Activated naive CD8-positive, alpha-beta T cell treated with anti-CD3 and anti-CD28 coated beads, Interleukin-2, amount 10 ng/mL, durations not matched to agents 7 days and 5 days (primary cell): ENCODE measurements at regions not wholly inside any gene's neighbourhood (a gene's known extent, or its start where the extent isn't known, plus 50 kb on each side); places are given as distances from the start of the nearest gene placed in this dataset.
"Not testable (repeated sequence)": the region's sequence is repeated elsewhere in the genome, so short reads cannot be mapped to it uniquely, and the experiment has no call there.

Experiments used
- ATAC-seq: fragments of 150-1000 bp; cut with Tn5 transposase; one replicate; pipeline ENCODE4 v1.10.0; 2021; ENCODE audit warnings: low read depth, moderate library complexity
- POLR2A ChIA-PET: fragments of 350-600 bp; sonication (Branson Sonifier 250); formaldehyde crosslinking; loops from one replicate; lab custom pipeline; 2021; ENCODE audit warnings: antibody characterized with exemption; lab: Charles Lee
- DNase-seq: peaks from one replicate; pipeline ENCODE4 v3.0.0; 2021
- H3K27ac Mint-ChIP-seq: one replicate; pipeline ENCODE4 v1.8.0; 2022; ENCODE audit warnings: mild to moderate bottlenecking, mixed read lengths
- H3K27me3 Mint-ChIP-seq: one replicate; pipeline ENCODE4 v1.8.0; 2022; ENCODE audit warnings: mild to moderate bottlenecking, moderate library complexity, mixed read lengths
- H3K36me3 Mint-ChIP-seq: one replicate; pipeline ENCODE4 v1.8.0; 2021; ENCODE audit warnings: mild to moderate bottlenecking, mixed read lengths
- H3K4me1 Mint-ChIP-seq: one replicate; pipeline ENCODE4 v1.8.0; 2021; ENCODE audit warnings: mixed read lengths
- H3K4me3 Mint-ChIP-seq: one replicate; pipeline ENCODE4 v1.8.0; 2022; ENCODE audit warnings: mild to moderate bottlenecking, moderate library complexity, mixed read lengths
- H3K9me3 Mint-ChIP-seq: one replicate; pipeline ENCODE4 v1.8.0; 2021; ENCODE audit warnings: mixed read lengths

DNA sequence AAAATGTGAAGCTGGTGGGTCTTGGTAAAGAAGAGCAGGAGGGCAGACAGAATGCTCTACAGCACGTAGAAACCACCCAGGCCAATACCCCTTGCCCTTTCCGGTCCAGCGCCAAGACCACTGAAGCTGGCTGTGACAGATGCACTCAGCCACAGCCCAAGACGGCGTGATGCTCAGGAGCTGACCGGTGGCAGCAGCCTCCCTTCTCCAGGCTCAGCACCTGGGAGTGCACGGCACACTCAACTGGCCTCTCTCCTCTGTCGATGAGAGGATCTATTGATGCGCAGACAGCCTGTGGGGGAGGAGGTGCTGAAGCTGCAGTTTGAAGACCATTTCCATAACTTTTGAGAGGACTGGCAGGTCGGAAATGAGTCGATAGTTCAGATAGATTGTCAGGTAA, 141.0 kb upstream of the MYT1L start:
- Mint-ChIP-seq H3K9me3 (no peaks in the 10 kb centered on the region), H3K27me3 (peaks cover 9% of the 10 kb centered on the region), H3K27ac (no peak overlapping the region), H3K4me3 (no peak overlapping the region), H3K4me1 (no peaks in the 10 kb centered on the region), H3K36me3 (no peaks in the 10 kb centered on the region)
- ATAC-seq = no peak
- POLR2A ChIA-PET = no interaction called here
- no peak for DNase-seq

DNA sequence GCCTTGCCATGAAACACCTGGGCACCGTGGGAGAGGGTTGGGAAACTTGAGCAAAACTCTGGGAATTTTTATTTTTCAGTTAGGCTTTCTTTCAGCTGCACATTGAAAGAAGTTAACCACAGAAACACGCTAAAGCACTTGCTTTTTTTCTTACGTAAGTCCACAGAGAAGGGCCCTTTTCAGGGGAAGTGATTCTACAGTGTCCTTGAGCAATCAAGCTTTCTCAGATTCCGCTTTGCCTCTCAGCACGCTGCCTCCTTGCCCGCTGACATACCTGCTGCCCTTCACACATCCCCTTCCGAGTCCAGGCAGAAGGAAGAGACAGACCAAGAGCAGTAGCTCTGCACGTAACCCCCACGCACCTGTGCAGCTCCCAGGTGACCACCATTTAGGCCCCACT, 135.5 kb upstream of the MYT1L start:
- ATAC-seq (no peak), DNase-seq (no peak)
- Mint-ChIP-seq H3K27me3 (peaks cover 9% of the 10 kb centered on the region), H3K4me1 (no peaks in the 10 kb centered on the region), H3K9me3 (no peaks in the 10 kb centered on the region), H3K36me3 (no peaks in the 10 kb centered on the region), H3K27ac (no peak overlapping the region), H3K4me3 (no peak overlapping the region)
- POLR2A ChIA-PET = no interaction called here

DNA sequence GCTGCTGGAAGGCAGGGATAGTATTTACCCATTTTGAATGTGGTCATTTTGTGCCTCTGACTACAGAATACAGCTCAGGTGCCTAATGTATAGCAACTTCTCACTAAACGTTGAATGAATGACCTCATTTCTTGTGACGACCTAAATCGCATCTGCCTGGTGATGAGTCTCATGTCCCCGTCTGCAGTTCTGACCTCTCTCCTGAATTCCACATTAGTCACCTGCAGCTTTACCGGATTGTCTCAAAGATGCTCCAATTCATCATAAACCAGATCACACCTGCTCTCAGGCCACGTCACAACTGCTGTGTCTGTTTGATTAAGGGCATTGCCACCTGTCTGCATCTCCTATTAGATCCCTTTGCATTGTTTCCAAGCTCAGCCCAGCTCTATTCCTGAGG, 133.6 kb upstream of the MYT1L start:
- no peaks in the 10 kb centered on the region for H3K4me1 Mint-ChIP-seq
- DNase-seq (no peak), ATAC-seq (no peak)
- H3K36me3 Mint-ChIP-seq = no peaks in the 10 kb centered on the region
- POLR2A ChIA-PET = no interaction called here
- peaks cover 6% of the 10 kb centered on the region for H3K27me3 Mint-ChIP-seq
- no peak overlapping the region for H3K27ac Mint-ChIP-seq
- H3K9me3 Mint-ChIP-seq = no peaks in the 10 kb centered on the region
- no peak overlapping the region for H3K4me3 Mint-ChIP-seq

DNA sequence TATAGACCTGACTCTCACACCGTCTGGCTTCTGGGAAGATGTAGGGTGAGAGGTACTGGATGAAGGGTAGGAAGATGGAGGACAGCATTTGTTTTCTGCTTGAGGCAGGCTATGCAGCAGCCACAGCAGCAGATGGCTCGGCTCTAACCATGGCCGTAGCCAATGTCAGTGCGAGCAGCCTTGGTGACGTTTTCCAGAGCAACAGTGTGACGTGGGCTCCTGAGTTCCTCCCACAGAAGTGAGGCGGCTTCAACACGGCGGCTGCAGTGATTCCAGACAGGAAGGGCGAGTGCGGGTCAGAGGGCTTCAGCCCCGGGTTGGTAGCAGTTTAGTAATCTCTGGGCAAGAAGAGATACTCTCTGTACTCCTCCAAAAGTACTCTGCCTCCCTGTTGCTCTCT, 133.0 kb upstream of the MYT1L start:
- Mint-ChIP-seq H3K27me3 (peaks cover 6% of the 10 kb centered on the region), H3K36me3 (no peaks in the 10 kb centered on the region), H3K9me3 (no peaks in the 10 kb centered on the region), H3K27ac (no peak overlapping the region), H3K4me1 (no peaks in the 10 kb centered on the region), H3K4me3 (no peak overlapping the region)
- POLR2A ChIA-PET = no interaction called here
- no peak for ATAC-seq
- DNase-seq = no peak

DNA sequence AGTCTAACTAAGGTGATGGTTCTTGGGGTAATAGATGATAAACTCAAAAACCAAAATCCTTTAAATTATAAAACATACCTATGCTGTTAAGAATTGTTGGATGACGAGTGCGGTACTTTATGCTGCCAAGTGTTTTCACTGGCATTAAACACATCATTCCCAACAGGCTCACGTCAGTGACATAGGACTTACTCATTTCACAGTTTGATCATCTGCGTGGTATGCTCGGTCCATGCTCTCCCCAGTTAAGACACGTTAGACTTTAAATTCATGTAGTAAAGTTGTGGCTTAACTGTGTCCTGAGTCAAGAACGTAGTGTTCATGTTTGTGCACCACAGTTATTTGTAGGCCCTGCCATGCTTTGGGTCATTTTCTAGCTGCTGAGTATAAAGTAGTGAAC, 125.6 kb upstream of the MYT1L start:
- Mint-ChIP-seq H3K36me3 (no peaks in the 10 kb centered on the region), H3K27ac (no peak overlapping the region), H3K4me3 (peak overlapping the region; percentile 9), H3K4me1 (no peaks in the 10 kb centered on the region), H3K27me3 (no peaks in the 10 kb centered on the region), H3K9me3 (no peaks in the 10 kb centered on the region)
- DNase-seq (no peak), ATAC-seq (no peak)
- POLR2A ChIA-PET = no interaction called here

DNA sequence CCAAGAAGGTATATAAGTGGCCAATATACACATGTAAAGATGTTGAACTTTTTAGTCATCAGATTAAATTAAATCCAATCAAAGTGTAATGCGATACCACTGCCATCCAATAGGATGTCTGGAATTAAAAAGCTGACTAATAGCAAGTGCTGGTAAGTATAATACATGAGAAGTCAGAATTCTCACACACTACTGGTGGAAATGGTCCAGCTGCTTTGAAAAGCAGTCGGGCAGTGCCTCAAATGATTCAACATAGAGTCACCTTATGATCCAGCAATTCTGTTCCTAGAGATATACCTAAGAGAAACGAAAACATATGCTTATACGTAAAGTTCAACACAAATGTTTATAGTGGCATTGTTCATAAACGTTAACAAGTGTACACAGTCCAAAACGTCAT, 124.1 kb upstream of the MYT1L start:
- H3K4me1 Mint-ChIP-seq = no peaks in the 10 kb centered on the region
- H3K9me3 Mint-ChIP-seq = peaks cover 2% of the 10 kb centered on the region
- DNase-seq (no peak), ATAC-seq (no peak)
- no peaks in the 10 kb centered on the region for H3K36me3 Mint-ChIP-seq
- POLR2A ChIA-PET = no interaction called here
- H3K27me3 Mint-ChIP-seq = peaks cover 2% of the 10 kb centered on the region
- H3K4me3 Mint-ChIP-seq = no peak overlapping the region
- H3K27ac Mint-ChIP-seq = no peak overlapping the region

DNA sequence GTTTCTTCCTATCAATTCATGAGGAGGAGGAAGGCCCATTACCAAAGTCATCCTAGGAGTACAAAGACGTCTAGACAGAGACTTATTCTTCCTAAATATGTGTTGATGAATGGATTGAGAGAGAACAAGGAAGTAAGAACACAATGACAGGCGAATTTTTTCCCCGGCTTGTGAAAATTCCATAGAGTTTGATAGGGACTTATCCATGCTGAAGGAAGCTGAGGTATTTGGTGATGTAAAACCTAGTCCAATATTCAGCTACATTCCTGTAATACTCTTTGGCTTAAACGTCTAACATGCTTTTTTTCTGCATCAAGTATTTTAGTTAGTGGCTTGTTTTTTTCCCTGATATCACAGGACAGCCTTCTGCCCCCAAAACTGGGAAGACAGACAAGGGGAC, 121.9 kb upstream of the MYT1L start:
- H3K4me1 Mint-ChIP-seq = no peaks in the 10 kb centered on the region
- no peak overlapping the region for H3K27ac Mint-ChIP-seq
- no peaks in the 10 kb centered on the region for H3K36me3 Mint-ChIP-seq
- H3K9me3 Mint-ChIP-seq = peaks cover 2% of the 10 kb centered on the region
- H3K27me3 Mint-ChIP-seq = peaks cover 7% of the 10 kb centered on the region
- POLR2A ChIA-PET = no interaction called here
- H3K4me3 Mint-ChIP-seq = no peak overlapping the region
- ATAC-seq = no peak
- DNase-seq = no peak

DNA sequence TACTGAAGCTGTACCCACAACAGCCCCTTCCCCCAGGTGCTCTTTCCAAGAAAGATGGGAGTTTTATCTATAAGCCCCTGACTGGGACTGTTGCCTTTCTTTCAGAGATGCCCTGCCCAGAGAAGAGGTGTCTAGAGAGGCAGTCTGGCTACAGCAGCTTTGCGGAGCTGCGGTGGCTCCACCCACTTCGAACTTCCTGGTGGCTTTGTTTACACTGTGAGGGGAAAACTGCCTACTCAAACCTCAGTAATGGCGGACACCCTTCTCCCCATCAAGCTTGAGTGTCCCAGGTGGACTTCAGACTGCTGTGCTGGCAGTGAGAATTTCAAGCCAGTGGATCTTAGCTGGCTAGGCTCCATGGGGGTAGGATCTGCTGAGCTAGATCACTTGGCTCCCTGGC, 120.2 kb upstream of the MYT1L start:
- DNase-seq, POLR2A ChIA-PET, H3K4me1 Mint-ChIP-seq, H3K4me3 Mint-ChIP-seq, H3K9me3 Mint-ChIP-seq, H3K27me3 Mint-ChIP-seq, H3K36me3 Mint-ChIP-seq, ATAC-seq, H3K27ac Mint-ChIP-seq: not testable (repeated sequence)

DNA sequence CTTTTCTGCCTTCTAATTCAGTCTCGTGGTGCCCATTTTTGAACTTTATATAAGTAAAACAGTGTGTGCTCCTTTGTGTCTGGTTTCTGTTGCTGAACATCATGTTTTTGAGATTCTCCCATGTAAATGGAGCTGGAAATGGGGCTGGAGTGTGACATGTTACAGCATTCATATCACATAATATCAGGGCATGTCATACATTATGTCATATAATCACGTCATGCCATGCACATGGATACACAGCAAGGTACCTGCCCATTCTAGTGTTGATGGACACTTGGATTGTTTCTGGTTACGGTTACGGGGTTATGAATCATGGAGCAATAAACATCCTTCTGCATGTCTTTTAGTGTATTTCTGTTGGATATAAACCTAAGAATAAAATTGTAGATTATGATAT, 117.1 kb upstream of the MYT1L start:
- Mint-ChIP-seq H3K4me3 (no peak overlapping the region), H3K27ac (no peak overlapping the region), H3K4me1 (no peaks in the 10 kb centered on the region), H3K27me3 (peaks cover 11% of the 10 kb centered on the region), H3K9me3 (peaks cover 2% of the 10 kb centered on the region), H3K36me3 (no peaks in the 10 kb centered on the region)
- no peak for ATAC-seq
- DNase-seq = no peak
- POLR2A ChIA-PET = no interaction called here

DNA sequence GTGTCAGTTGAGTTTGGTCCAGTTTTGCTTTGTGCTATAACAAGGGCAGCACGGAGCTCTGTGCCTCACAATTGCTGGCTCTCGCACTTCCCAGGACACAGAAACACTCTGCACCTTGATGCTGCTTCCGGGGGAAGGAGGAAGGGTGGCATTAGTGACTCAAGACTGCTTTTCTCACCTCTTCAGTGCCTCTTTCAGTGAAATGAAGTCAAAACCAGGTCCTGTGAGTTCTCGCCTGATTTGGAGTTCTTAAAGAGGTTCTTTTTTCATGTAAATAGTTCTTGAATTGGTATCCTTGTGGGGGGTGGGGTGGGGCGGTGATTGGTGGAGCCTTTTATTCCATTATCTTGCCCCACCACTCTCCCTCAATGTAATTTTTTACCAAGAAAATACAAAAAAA, 91.5 kb upstream of the MYT1L start:
- Mint-ChIP-seq H3K9me3 (no peaks in the 10 kb centered on the region), H3K4me3 (no peak overlapping the region), H3K36me3 (no peaks in the 10 kb centered on the region), H3K27ac (no peak overlapping the region), H3K27me3 (no peaks in the 10 kb centered on the region), H3K4me1 (no peaks in the 10 kb centered on the region)
- POLR2A ChIA-PET = no interaction called here
- DNase-seq = no peak
- no peak for ATAC-seq

DNA sequence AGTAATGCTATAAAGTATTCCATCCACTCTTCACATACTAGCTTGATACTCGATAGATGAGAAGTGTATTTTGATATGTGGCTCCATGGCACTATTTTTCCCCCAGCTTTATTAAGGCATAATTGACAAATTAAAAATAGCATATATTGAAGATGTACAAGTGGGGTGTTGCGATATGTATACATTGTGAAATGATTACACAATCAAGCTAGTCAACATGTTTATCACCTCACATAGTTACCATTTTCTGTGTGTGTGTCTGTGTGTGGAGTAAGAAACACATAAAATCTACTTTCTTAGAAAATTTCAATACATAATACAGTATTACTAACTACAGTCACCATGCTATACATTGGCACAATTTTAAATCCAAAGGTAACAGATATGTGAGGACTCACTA, 82.5 kb upstream of the MYT1L start:
- Mint-ChIP-seq H3K27ac (no peak overlapping the region), H3K36me3 (no peaks in the 10 kb centered on the region), H3K9me3 (no peaks in the 10 kb centered on the region), H3K27me3 (peaks cover 2% of the 10 kb centered on the region), H3K4me3 (no peak overlapping the region), H3K4me1 (no peaks in the 10 kb centered on the region)
- DNase-seq = no peak
- ATAC-seq = no peak
- POLR2A ChIA-PET = no interaction called here

DNA sequence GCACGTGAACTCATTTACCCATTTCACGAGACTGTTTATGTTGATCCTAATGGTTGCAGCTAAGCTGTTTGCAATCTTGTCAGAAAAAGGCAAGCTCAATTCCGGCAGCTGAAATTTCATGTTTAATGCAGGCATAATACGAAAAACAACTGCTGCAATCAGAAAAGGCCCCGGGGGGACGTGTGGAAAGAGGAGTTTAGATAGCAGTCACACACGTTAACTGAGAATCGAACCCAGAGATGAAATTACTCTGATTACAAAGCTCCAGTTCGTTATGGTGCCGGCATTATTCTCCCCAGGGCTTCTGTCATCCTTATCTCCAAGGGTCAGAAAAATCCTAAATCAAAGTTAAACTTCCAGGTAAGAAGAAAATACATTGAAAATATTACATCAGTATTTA, 79.9 kb upstream of the MYT1L start:
- Mint-ChIP-seq H3K4me3 (no peak overlapping the region), H3K9me3 (peaks cover 3% of the 10 kb centered on the region), H3K27ac (no peak overlapping the region), H3K4me1 (no peaks in the 10 kb centered on the region), H3K36me3 (no peaks in the 10 kb centered on the region), H3K27me3 (no peaks in the 10 kb centered on the region)
- POLR2A ChIA-PET = no interaction called here
- DNase-seq = no peak
- no peak for ATAC-seq

DNA sequence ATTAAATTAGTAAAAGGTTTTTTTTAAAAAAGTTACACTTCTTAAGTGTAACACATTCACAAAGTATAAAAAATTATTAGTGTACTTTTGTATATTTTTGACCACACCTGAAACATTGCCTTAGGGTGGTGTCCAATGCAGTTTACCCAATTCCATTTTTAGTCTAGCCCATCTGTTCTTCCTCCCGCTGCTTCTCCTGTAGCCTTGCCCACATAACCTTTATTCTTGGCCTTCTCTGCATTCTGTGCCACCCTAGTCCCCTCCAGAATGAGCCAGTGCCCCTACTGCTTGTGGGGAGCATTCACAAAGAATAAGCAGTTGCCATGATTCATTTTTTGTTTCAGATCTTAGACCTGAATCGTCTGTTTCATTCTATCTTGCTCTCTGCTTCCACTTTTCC, 78.4 kb upstream of the MYT1L start:
- no peak overlapping the region for H3K4me3 Mint-ChIP-seq
- H3K9me3 Mint-ChIP-seq = peaks cover 5% of the 10 kb centered on the region
- no peak for DNase-seq
- H3K27ac Mint-ChIP-seq = no peak overlapping the region
- ATAC-seq = no peak
- H3K36me3 Mint-ChIP-seq = no peaks in the 10 kb centered on the region
- no peaks in the 10 kb centered on the region for H3K27me3 Mint-ChIP-seq
- no peaks in the 10 kb centered on the region for H3K4me1 Mint-ChIP-seq
- POLR2A ChIA-PET = no interaction called here

DNA sequence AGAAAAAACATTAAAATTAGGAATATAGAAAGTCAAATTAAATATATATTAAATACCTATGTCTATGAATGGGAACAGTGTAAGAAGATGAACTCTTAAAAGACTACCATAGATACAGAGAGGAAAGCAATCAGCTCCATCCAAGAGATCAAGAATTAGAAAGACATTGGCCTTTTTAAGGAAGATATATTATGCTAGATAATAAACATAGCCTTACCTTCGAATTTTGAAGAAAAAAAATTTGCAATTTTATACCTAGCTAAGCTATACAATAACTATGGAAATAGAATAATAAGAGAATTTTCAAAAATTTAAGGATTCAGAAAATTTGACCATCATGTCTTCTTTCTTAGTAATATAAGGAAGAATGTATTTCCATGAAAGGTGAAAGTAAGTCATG, 74.7 kb upstream of the MYT1L start:
- DNase-seq = no peak
- H3K36me3 Mint-ChIP-seq = no peaks in the 10 kb centered on the region
- ATAC-seq = no peak

DNA sequence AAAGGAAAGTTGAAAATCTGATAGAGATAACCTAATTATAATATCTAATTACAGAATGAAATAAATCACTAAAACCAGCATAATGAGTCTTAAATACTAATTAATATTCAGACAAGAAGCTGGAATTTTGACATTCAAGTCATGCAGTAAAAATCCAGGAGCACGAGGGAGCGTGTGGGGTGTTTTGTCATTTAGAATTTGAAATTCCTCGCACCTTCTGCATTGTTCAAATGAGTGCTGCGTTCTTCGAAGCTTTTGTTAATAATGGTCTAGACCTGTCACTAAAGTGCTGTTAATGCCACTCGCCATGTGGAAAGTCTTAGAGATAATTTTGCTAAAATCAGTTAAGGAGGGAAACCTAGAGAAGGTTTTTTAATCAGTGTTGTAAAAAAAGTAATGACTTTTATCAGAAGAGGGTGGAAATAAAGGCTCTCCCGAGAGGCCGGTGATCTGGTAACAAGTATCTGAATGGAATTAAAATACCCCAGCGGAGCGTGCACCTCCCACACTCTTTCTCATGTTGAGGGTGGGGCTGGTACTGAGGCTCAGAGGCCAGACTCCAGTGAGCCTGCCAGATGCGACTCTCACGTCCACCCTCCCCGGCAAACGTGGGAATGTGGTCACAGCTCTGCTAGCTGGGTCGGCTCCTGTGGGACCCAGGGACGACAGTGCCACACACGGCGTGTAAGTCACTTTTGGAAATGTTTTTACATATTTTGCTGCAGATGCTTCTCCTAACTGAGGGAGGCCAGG, 69.4 kb upstream of the MYT1L start:
- Mint-ChIP-seq H3K27me3 (no peaks in the 10 kb centered on the region), H3K4me1 (no peaks in the 10 kb centered on the region), H3K27ac (no peak overlapping the region), H3K9me3 (peaks cover 3% of the 10 kb centered on the region), H3K36me3 (no peaks in the 10 kb centered on the region), H3K4me3 (no peak overlapping the region)
- POLR2A ChIA-PET = no interaction called here
- DNase-seq (no peak), ATAC-seq (no peak)

More for the DNA sequence above, 74.7 kb upstream of the MYT1L start:
- Mint-ChIP-seq H3K27me3 (no peaks in the 10 kb centered on the region), H3K9me3 (peaks cover 5% of the 10 kb centered on the region), H3K4me3 (no peak overlapping the region), H3K27ac (no peak overlapping the region), H3K4me1 (no peaks in the 10 kb centered on the region)
- POLR2A ChIA-PET = no interaction called here
